ENCODE measurements at regions not wholly inside any gene's neighbourhood (a gene's known extent, or its start where the extent isn't known, plus 50 kb on each side); places are given as distances from the start of the nearest gene placed in this dataset.

DNA sequence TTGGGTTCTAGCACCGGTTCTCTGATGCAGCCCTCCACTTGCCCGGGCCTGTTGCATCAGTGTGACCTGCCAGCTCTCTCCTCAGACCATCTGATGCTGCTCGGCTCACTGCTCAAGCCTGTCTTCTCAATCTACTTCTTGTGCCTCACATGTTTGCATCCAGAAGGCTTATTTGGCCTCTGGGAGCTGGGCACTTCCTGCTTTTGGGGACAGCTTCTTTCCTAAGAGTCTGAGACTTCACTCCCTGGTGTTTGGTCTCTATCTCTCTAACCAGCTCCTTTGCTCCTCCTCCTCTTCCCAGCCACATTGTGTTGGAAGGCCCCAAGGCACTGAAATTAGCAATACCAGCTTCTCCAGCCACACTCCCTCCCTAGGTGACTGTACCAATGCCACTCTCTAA is 212.8 kb downstream of the CDCA7 start:
- TF ChIP-seq TAF1 (IDR thresholded peaks at IDR 0.05; ENCODE audit: low read depth, low read length), result no peak
- no peak for TF ChIP-seq TAF7 (optimal IDR thresholded peaks at IDR 0.05; ENCODE audit: borderline replicate concordance, low read depth, low read length)
- TF ChIP-seq KDM1A (IDR thresholded peaks at IDR 0.05; ENCODE audit: borderline replicate concordance, low read length), result no peak
- TF ChIP-seq SIX5 (IDR thresholded peaks at IDR 0.05; ENCODE audit: low read depth, low read length), result no peak
- TF ChIP-seq PHF8 (conservative IDR thresholded peaks at IDR 0.05; ENCODE audit: low read depth, low read length), result no peak
- TF ChIP-seq, protein P1, sequence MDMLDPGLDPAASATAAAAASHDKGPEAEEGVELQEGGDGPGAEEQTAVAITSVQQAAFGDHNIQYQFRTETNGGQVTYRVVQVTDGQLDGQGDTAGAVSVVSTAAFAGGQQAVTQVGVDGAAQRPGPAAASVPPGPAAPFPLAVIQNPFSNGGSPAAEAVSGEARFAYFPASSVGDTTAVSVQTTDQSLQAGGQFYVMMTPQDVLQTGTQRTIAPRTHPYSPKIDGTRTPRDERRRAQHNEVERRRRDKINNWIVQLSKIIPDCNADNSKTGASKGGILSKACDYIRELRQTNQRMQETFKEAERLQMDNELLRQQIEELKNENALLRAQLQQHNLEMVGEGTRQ (IDR thresholded peaks at IDR 0.05; ENCODE audit: low read length), result no peak
- no peak for TF ChIP-seq HDAC6 (IDR thresholded peaks at IDR 0.05; ENCODE audit: low read depth, low read length)
- TF ChIP-seq GTF2F1 (IDR thresholded peaks at IDR 0.05; ENCODE audit: borderline replicate concordance, low read depth, low read length), result no peak
- no peak for TF ChIP-seq TEAD4 (IDR thresholded peaks at IDR 0.05; ENCODE audit: low read depth, low read length)
- no peak for TF ChIP-seq EZH2 (IDR thresholded peaks at IDR 0.05; ENCODE audit: low read depth, low read length, severe bottlenecking)
- no peak for TF ChIP-seq BRCA1 (IDR thresholded peaks at IDR 0.05; ENCODE audit: low read depth, low read length)
- no peak for TF ChIP-seq YY1 (IDR thresholded peaks at IDR 0.05; ENCODE audit: low read depth, low read length)
- TF ChIP-seq HDAC2 (IDR thresholded peaks at IDR 0.05; ENCODE audit: borderline replicate concordance in 1 of 2, low read depth in 2 of 2, low read length in 2 of 2), result no peak
- no peak for TF ChIP-seq SRF (IDR thresholded peaks at IDR 0.05; ENCODE audit: low read depth, low read length)
- Histone ChIP-seq H4K5ac (ENCODE audit: insufficient read length, low read depth, low read length) (no peak overlapping the region), H3K56ac (replicated peaks; ENCODE audit: insufficient read length, low read depth, low read length) (no peak overlapping the region), H3K14ac (ENCODE audit: insufficient read length) (no peak overlapping the region), H3K9ac (replicated peaks in 1 of 4; ENCODE audit: extremely low read depth in 1 of 4, low read depth in 3 of 4, low read length in 3 of 4) (no peak overlapping the region), H3K4me1 (replicated peaks in 1 of 4; ENCODE audit: control insufficient read depth in 3 of 4, insufficient read depth in 4 of 4, low read length in 3 of 4) (peaks cover 2 to 9% (median 7%) of the 10 kb centered on the region in 4 experiments; a peak in 5 of 7 replicates), H3K4me3 (ENCODE audit: extremely low read depth in 1 of 4, insufficient read depth in 2 of 4, low read depth in 3 of 4, low read length in 4 of 4) (no peak overlapping the region), H2BK12ac (ENCODE audit: low read depth, low read length) (no peak overlapping the region), H3K36me3 (ENCODE audit: control insufficient read depth in 2 of 4, insufficient read depth in 4 of 4, low read length in 3 of 4) (no peaks in the 10 kb centered on the region), H2AFZ (ENCODE audit: low read length) (no peak overlapping the region), H4K20me1 (replicated peaks in 1 of 2; ENCODE audit: control insufficient read depth in 1 of 2, insufficient read depth in 2 of 2, low read length in 2 of 2) (no peaks in the 10 kb centered on the region), H3K4me2 (ENCODE audit: insufficient read depth in 1 of 2, low read depth in 2 of 2, low read length in 2 of 2) (no peak overlapping the region), H3K18ac (ENCODE audit: extremely low read depth, low read length) (no peak overlapping the region), H4K8ac (ENCODE audit: extremely low read depth, insufficient read depth, low read length) (no peak overlapping the region), H3K79me1 (ENCODE audit: low read depth, low read length) (no peaks in the 10 kb centered on the region), H4K91ac (replicated peaks; ENCODE audit: insufficient read length, low read length) (no peak overlapping the region), H3K27ac (ENCODE audit: low read depth, low read length) (no peak overlapping the region), H3K79me2 (ENCODE audit: control insufficient read depth in 1 of 2, insufficient read depth in 2 of 2, low read length in 2 of 2) (no peaks in the 10 kb centered on the region), H3K23ac (ENCODE audit: insufficient read length) (no peak overlapping the region), H3K9me3 (ENCODE audit: insufficient read depth in 2 of 2, low read depth in 1 of 2, low read length in 1 of 2) (no peaks in the 10 kb centered on the region), H3K4ac (replicated peaks; ENCODE audit: insufficient read length, low read depth, low read length) (no peak overlapping the region), H2BK5ac (ENCODE audit: low read depth, low read length) (no peak overlapping the region), H2BK15ac (ENCODE audit: low read length) (no peak overlapping the region), H2AK5ac (ENCODE audit: low read depth, low read length) (no peak overlapping the region), H3K23me2 (ENCODE audit: low read depth, low read length) (no peaks in the 10 kb centered on the region), H2BK20ac (ENCODE audit: low read length) (no peak overlapping the region), H3K27me3 (replicated peaks in 1 of 4; ENCODE audit: control insufficient read depth in 3 of 4, extremely low read depth in 1 of 4, insufficient read depth in 3 of 4, low read length in 3 of 4) (peaks cover 0 to 1% (median 0%) of the 10 kb centered on the region in 4 experiments; a peak in 1 of 7 replicates), H2BK120ac (replicated peaks; ENCODE audit: low read depth, low read length) (no peak overlapping the region)
- FAIRE-seq (no peak), DNase-seq (ENCODE audit: low read depth in 1 of 2, low spot score in 2 of 2) (no peak)
- WGBS, 2 experiments (ENCODE audit: extremely low coverage in 1 of 2, insufficient coverage in 1 of 2, insufficient read length in 1 of 2, insufficient replicate concordance in 2 of 2, low coverage in 1 of 2, low lambda C conversion rate in 2 of 2, missing lambda C conversion rate in 1 of 2), result 85% methylated on average over 3 of the region's 3 CpGs; no CpG with 5 or more reads in 1 of the 2 experiments
- CTCF ChIA-PET (ENCODE audit: partially characterized antibody), result interaction anchor here (0.5 to 3.8 kb wide), 35 partner anchors 9 to 457 kb away, joined by 3 to 58 read pairs (median 3); no protein-coding TSS in a partner anchor
- POLR2A ChIA-PET (ENCODE audit: partially characterized antibody), result interaction anchor here (0.6 kb wide), 1 partner anchor 59 kb away, joined by 3 read pairs; no protein-coding TSS in a partner anchor
